ENCODE measurements at regions not wholly inside any gene's neighbourhood (a gene's known extent, or its start where the extent isn't known, plus 50 kb on each side); places are given as distances from the start of the nearest gene placed in this dataset.

- H3K27ac ChIP-seq: no peak overlapping the region
- H3K4me3 ChIP-seq: no peak overlapping the region
- H3K4me1 ChIP-seq: no peaks in the 10 kb centered on the region
- no peaks in the 10 kb centered on the region for H3K27me3 ChIP-seq
- no peaks in the 10 kb centered on the region for H3K9me3 ChIP-seq
- TF ChIP-seq, protein P1, sequence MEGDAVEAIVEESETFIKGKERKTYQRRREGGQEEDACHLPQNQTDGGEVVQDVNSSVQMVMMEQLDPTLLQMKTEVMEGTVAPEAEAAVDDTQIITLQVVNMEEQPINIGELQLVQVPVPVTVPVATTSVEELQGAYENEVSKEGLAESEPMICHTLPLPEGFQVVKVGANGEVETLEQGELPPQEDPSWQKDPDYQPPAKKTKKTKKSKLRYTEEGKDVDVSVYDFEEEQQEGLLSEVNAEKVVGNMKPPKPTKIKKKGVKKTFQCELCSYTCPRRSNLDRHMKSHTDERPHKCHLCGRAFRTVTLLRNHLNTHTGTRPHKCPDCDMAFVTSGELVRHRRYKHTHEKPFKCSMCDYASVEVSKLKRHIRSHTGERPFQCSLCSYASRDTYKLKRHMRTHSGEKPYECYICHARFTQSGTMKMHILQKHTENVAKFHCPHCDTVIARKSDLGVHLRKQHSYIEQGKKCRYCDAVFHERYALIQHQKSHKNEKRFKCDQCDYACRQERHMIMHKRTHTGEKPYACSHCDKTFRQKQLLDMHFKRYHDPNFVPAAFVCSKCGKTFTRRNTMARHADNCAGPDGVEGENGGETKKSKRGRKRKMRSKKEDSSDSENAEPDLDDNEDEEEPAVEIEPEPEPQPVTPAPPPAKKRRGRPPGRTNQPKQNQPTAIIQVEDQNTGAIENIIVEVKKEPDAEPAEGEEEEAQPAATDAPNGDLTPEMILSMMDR (IDR thresholded peaks at IDR 0.05): no peak
- no peak for TF ChIP-seq POLR2A (IDR thresholded peaks at IDR 0.05)
- intact Hi-C loops (cut with DNase I): no loop called here
- DNase-seq: no peak
- H3K36me3 ChIP-seq: no peaks in the 10 kb centered on the region
- WGBS, 2 donors: 45 to 63% methylated on average over 1 of the region's 1 CpG
Measured at GRCh38 chr2:57437077-57437476, 609.5 kb upstream of the VRK2 start.

DNA sequence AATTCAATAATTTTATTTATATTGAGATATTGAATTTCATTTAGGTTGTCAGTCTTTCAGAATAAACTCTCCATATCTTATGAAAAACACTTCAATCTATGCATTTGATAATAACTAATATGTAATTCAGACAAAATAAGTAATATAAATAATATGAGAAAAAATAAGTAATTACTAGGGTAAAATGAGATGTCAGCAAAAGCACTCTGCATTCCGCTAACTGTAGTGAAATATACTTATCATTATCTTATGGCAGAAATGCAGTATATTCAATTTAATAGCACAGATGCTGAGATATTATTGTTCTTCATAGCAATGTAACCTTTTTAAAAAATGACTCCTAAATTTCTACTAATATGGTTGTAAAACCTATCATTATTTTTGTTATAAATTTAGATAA is 606.2 kb upstream of the VRK2 start:
- Histone ChIP-seq H3K9me3 (no peaks in the 10 kb centered on the region), H3K36me3 (no peaks in the 10 kb centered on the region), H3K27ac (no peak overlapping the region), H3K4me3 (no peak overlapping the region), H3K4me1 (no peaks in the 10 kb centered on the region), H3K27me3 (no peaks in the 10 kb centered on the region)
- TF ChIP-seq, protein P1 (IDR thresholded peaks at IDR 0.05): no peak
- no peak for TF ChIP-seq POLR2A (IDR thresholded peaks at IDR 0.05)
- 82 to 88% methylated on average over 1 of the region's 1 CpG for WGBS, 2 donors
- intact Hi-C loops (cut with DNase I): no loop called here
- no peak for DNase-seq

DNA sequence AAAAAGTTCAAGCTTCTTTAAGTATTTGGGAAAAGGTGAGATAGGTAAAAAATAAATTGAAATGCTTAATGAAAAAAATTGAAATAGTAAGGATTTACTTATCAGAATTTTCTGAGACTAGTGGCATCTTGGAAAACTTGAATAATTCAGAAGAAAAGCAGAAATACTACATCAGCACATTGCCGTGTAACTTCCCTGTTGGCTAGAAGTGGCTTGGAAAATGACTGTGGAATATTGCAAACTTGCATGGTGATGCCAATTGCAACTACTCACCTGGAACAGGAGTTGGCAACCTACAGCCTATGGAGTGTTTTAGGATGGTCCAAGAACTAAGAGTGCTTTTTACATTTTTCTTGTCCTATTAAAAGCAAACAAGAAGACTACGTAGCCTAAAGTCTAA is 603.5 kb upstream of the VRK2 start:
- TF ChIP-seq POLR2A (IDR thresholded peaks at IDR 0.05): no peak
- TF ChIP-seq, protein P1 (IDR thresholded peaks at IDR 0.05): no peak
- H3K4me1 ChIP-seq: no peaks in the 10 kb centered on the region
- no peak overlapping the region for H3K27ac ChIP-seq
- DNase-seq: no peak
- H3K9me3 ChIP-seq: no peaks in the 10 kb centered on the region
- no peaks in the 10 kb centered on the region for H3K36me3 ChIP-seq
- H3K27me3 ChIP-seq: no peaks in the 10 kb centered on the region
- intact Hi-C loops (cut with DNase I): no loop called here
- H3K4me3 ChIP-seq: no peak overlapping the region
- WGBS, 2 donors: 46 to 50% methylated on average over 2 of the region's 2 CpGs

DNA sequence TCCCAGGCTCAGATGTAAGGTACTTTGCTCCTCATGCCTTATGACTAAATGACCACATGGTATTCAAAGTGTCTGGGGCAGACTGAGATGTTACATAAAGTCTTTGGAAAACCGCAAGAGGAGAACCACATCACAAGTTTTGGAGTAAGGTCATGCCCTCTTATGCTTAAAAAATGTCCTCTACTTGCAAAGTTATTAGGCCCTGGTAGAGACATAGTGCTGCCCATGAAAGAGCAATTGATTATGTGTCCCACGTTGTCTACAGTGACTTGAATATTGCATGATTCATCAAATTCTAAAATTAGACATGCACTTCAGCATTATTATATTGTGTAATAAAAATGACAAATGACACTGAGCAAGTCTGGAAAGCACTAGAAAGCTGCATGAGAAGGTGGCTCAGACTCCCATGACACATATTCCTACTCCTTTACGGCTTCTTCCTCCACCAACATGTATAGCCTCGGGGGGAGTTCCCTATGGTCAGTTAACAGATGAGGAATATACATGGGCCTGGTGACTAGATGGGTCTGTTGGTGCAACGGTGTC is 602.6 kb upstream of the VRK2 start:
- TF ChIP-seq, protein P1 (IDR thresholded peaks at IDR 0.05): no peak
- no peak for TF ChIP-seq POLR2A (IDR thresholded peaks at IDR 0.05)
- WGBS, 2 donors: 45 to 58% methylated on average over 5 of the region's 5 CpGs
- Histone ChIP-seq H3K36me3 (no peaks in the 10 kb centered on the region), H3K9me3 (no peaks in the 10 kb centered on the region), H3K27ac (no peak overlapping the region), H3K4me1 (no peaks in the 10 kb centered on the region), H3K4me3 (no peak overlapping the region), H3K27me3 (no peaks in the 10 kb centered on the region)
- no peak for DNase-seq
- intact Hi-C loops (cut with DNase I): no loop called here

- no peak for DNase-seq
- intact Hi-C loops (cut with DNase I): no loop called here
- 62 to 74% methylated on average over 5 of the region's 5 CpGs for WGBS, 2 donors
- Histone ChIP-seq H3K4me1 (no peaks in the 10 kb centered on the region), H3K36me3 (no peaks in the 10 kb centered on the region), H3K9me3 (no peaks in the 10 kb centered on the region), H3K27ac (no peak overlapping the region), H3K4me3 (no peak overlapping the region), H3K27me3 (no peaks in the 10 kb centered on the region)
- TF ChIP-seq, protein P1 (IDR thresholded peaks at IDR 0.05): no peak
Measured at GRCh38 chr2:57444752-57445430, 601.7 kb upstream of the VRK2 start.

Measured in esophagus squamous epithelium (tissue), 5 donors.